OCI-LY7 (cell line): ENCODE measurements at regions not wholly inside any gene's neighbourhood (a gene's known extent, or its start where the extent isn't known, plus 50 kb on each side); places are given as distances from the start of the nearest gene placed in this dataset.

Experiments used
- BruUV-seq: library from RNA; stranded (reverse); fragments of 400-500 nt; replicated peaks from 2 replicates; lab custom pipeline; 2021; lab: Mats Ljungman, UMichigan
- CTCF ChIA-PET: fragments of 300-600 bp; sonication (Branson Sonifier 250); formaldehyde crosslinking; loops from one replicate; lab custom pipeline; 2022; ENCODE audit warnings: antibody characterized with exemption; ENCODE audit not compliant: unreplicated experiment; lab: Charles Lee
- POLR2A ChIA-PET: fragments of 300-600 bp; sonication (Branson Sonifier 250); formaldehyde crosslinking; loops from one replicate; lab custom pipeline; 2022; ENCODE audit warnings: antibody characterized with exemption; lab: Charles Lee
- DNase-seq: peaks from one replicate; pipeline ENCODE4 v3.0.0-alpha.2; 2015; ENCODE audit warnings: low spot score
- H2AFZ ChIP-seq: fragments of 200-600 bp; sonication (generic), shearing (Covaris generic); 2 replicates; pipeline ENCODE4 v1.6.1; 2014; ENCODE audit warnings: mild to moderate bottlenecking, antibody characterized with exemption, low read length, moderate library complexity
- H3K27ac ChIP-seq: fragments of 200-600 bp; sonication (generic); 2 replicates; pipeline ENCODE4 v1.5.1; 2014; ENCODE audit warnings: mixed run types, low read depth, mild to moderate bottlenecking, moderate library complexity, low read length, inconsistent platforms; ENCODE audit not compliant: poor library complexity, severe bottlenecking
- H3K36me3 ChIP-seq: fragments of 200-600 bp; sonication (generic); 2 replicates; pipeline ENCODE4 v1.6.1; 2014; ENCODE audit warnings: mild to moderate bottlenecking, antibody characterized with exemption, low read length, moderate library complexity, mixed read lengths; ENCODE audit not compliant: insufficient read depth
- H3K4me1 ChIP-seq: fragments of 200-600 bp; sonication (generic); 2 replicates; pipeline ENCODE4 v1.5.1; 2014; ENCODE audit warnings: mild to moderate bottlenecking, low read length; ENCODE audit not compliant: insufficient read depth, poor library complexity, severe bottlenecking
- H3K4me2 ChIP-seq: fragments of 200-600 bp; sonication (generic); 2 replicates; pipeline ENCODE4 v1.6.1; 2014; ENCODE audit warnings: mild to moderate bottlenecking, low read length
- H3K4me3 ChIP-seq: fragments of 200-600 bp; sonication (generic); 2 replicates; pipeline ENCODE4 v1.5.1; 2014; ENCODE audit warnings: mild to moderate bottlenecking, low read depth, low read length; ENCODE audit not compliant: poor library complexity, severe bottlenecking
- H3K79me2 ChIP-seq: fragments of 200-600 bp; sonication (generic); 2 replicates; pipeline ENCODE4 v1.6.1; 2016; ENCODE audit warnings: low read depth, mild to moderate bottlenecking, low read length, moderate library complexity, mixed read lengths; ENCODE audit not compliant: insufficient read depth
- H3K9me2 ChIP-seq: fragments of 200-600 bp; sonication (generic); 2 replicates; pipeline ENCODE4 v1.6.1; 2016; ENCODE audit warnings: mild to moderate bottlenecking, low read length, mixed read lengths; ENCODE audit not compliant: insufficient read depth
- H3K9me3 ChIP-seq: fragments of 200-600 bp; sonication (generic); 2 replicates; pipeline ENCODE4 v1.6.1; 2014; ENCODE audit warnings: mild to moderate bottlenecking, mixed run types, low read length, mixed read lengths
- H4K20me1 ChIP-seq: fragments of 200-600 bp; sonication (generic); 2 replicates; pipeline ENCODE4 v1.6.1; 2014; ENCODE audit warnings: mild to moderate bottlenecking, antibody characterized with exemption, low read length, moderate library complexity, mixed read lengths; ENCODE audit not compliant: insufficient read depth
- EZH2phosphoT487 ChIP-seq: fragments of 200-600 bp; sonication (generic); IDR thresholded peaks from 2 replicates; pipeline ENCODE4 v1.6.1; 2018; ENCODE audit warnings: low read depth, borderline replicate concordance, mild to moderate bottlenecking, mixed run types, antibody characterized with exemption, low read length, moderate library complexity, mixed read lengths
- intact Hi-C: fragments of 100-400 bp; cut with micrococcal nuclease; formaldehyde crosslinking; loops from one replicate; pipeline ENCODE4 v1.10.0; 2022; ENCODE audit not compliant: unreplicated experiment
- TF ChIP-seq, protein P1 (sequence below): fragments of 200-600 bp; sonication (generic); conservative IDR thresholded peaks from 2 replicates; pipeline ENCODE4 v1.5.1; 2014; ENCODE audit warnings: mild to moderate bottlenecking, antibody characterized with exemption, low read length, moderate library complexity, mixed read lengths

GRCh38 chr9:115514454-115514853 lies 396.5 kb upstream of the TNC start:
- H3K4me3 ChIP-seq = no peak overlapping the region
- no peak for DNase-seq
- no peak overlapping the region for H3K4me2 ChIP-seq
- CTCF ChIA-PET = no interaction called here
- no peaks in the 10 kb centered on the region for H3K79me2 ChIP-seq
- POLR2A ChIA-PET = no interaction called here
- no peaks in the 10 kb centered on the region for H3K36me3 ChIP-seq
- TF ChIP-seq, protein P1, sequence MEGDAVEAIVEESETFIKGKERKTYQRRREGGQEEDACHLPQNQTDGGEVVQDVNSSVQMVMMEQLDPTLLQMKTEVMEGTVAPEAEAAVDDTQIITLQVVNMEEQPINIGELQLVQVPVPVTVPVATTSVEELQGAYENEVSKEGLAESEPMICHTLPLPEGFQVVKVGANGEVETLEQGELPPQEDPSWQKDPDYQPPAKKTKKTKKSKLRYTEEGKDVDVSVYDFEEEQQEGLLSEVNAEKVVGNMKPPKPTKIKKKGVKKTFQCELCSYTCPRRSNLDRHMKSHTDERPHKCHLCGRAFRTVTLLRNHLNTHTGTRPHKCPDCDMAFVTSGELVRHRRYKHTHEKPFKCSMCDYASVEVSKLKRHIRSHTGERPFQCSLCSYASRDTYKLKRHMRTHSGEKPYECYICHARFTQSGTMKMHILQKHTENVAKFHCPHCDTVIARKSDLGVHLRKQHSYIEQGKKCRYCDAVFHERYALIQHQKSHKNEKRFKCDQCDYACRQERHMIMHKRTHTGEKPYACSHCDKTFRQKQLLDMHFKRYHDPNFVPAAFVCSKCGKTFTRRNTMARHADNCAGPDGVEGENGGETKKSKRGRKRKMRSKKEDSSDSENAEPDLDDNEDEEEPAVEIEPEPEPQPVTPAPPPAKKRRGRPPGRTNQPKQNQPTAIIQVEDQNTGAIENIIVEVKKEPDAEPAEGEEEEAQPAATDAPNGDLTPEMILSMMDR = no peak
- no peak for TF ChIP-seq EZH2phosphoT487
- no peaks in the 10 kb centered on the region for H3K9me3 ChIP-seq
- H2AFZ ChIP-seq = no peak overlapping the region
- no peak overlapping the region for H3K27ac ChIP-seq
- no peaks in the 10 kb centered on the region for H4K20me1 ChIP-seq
- no peaks in the 10 kb centered on the region for H3K9me2 ChIP-seq
- H3K4me1 ChIP-seq = no peaks in the 10 kb centered on the region
- intact Hi-C loops = no loop called here
- no TSS peak for BruUV-seq

DNA sequence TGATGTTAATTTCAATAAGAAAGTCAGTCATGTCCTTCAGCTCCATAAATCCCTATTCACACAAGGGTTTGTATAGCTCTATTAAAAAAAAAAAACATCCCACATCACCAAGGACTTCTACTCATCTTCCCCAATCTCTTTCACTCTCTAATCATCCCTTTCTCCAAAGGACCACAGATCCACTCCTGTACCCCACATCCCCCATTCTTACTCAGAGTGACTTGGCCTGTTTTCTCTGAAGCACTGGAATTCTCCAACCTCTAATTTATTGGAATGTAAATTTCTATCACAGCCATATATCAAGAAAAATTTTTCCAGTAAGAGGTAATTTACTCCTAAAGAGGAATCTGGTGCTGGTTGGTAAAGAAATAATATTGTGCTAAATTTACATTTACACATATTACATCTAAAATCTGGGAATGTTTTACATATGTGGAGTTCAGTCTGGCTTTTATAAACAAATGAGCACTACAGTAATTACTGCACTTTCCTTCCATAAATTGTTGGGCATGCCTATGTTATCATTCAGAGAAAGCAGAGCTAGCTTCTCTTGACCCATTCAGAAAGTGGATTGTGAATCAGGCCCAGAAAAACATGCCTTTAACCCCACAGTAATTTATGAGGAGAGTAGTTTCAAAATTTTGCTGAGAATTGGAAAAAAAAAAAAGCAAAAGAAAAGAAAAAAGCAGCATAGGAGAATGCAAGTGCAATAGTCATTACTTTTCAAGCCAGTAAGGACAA lies 399.5 kb upstream of the TNC start:
- no peak overlapping the region for H3K4me3 ChIP-seq
- intact Hi-C loops = no loop called here
- no peak for TF ChIP-seq EZH2phosphoT487
- TF ChIP-seq, protein P1 = no peak
- no peaks in the 10 kb centered on the region for H4K20me1 ChIP-seq
- H3K27ac ChIP-seq = no peak overlapping the region
- no peak overlapping the region for H2AFZ ChIP-seq
- H3K9me3 ChIP-seq = no peaks in the 10 kb centered on the region
- no peaks in the 10 kb centered on the region for H3K9me2 ChIP-seq
- ChIA-PET POLR2A (interaction anchor here (0.7 kb wide), 2 partner anchors 297 to 303 kb away, joined by 3 to 4 read pairs; no protein-coding TSS in a partner anchor), CTCF (no interaction called here)
- H3K79me2 ChIP-seq = no peaks in the 10 kb centered on the region
- no peak for DNase-seq
- H3K36me3 ChIP-seq = no peaks in the 10 kb centered on the region
- no peak overlapping the region for H3K4me2 ChIP-seq
- no peaks in the 10 kb centered on the region for H3K4me1 ChIP-seq
- BruUV-seq = no TSS peak

GRCh38 chr9:115520646-115521045 lies 402.7 kb upstream of the TNC start:
- Histone ChIP-seq H4K20me1 (no peaks in the 10 kb centered on the region), H3K4me3 (no peak overlapping the region), H3K4me2 (no peak overlapping the region), H3K9me2 (no peaks in the 10 kb centered on the region), H3K36me3 (no peaks in the 10 kb centered on the region), H3K4me1 (no peaks in the 10 kb centered on the region), H3K9me3 (no peaks in the 10 kb centered on the region), H3K79me2 (no peaks in the 10 kb centered on the region), H3K27ac (no peak overlapping the region), H2AFZ (no peak overlapping the region)
- TF ChIP-seq, protein P1 = no peak
- TF ChIP-seq EZH2phosphoT487 = no peak
- intact Hi-C loops = loop anchor here (5.0 kb wide), 2 partner anchors 783 to 838 kb away; partner anchors contain the start of gene TEX48
- ChIA-PET CTCF (no interaction called here), POLR2A (no interaction called here)
- BruUV-seq = no TSS peak
- no peak for DNase-seq
